HAP-1 (cell line): ENCODE measurements at regions not wholly inside any gene's neighbourhood (a gene's known extent, or its start where the extent isn't known, plus 50 kb on each side); places are given as distances from the start of the nearest gene placed in this dataset.
A peak's percentile ranks its signal among the peaks of the same experiment; 100 is the strongest.

Experiments used
- DNase-seq, 2 experiments: peaks; one replicate each; pipeline ENCODE4 v3.0.0-alpha.2; 2016 to 2020; ENCODE audit warnings: low spot score in 2 of 2
- H3K27me3 ChIP-seq: fragments of 250-450 bp; sonication (Bioruptor Pico); 2 replicates; pipeline ENCODE4 v1.5.1; 2020; ENCODE audit warnings: low read depth, mild to moderate bottlenecking, moderate library complexity
- H3K36me3 ChIP-seq: fragments of 250-450 bp; sonication (Bioruptor Pico); replicated peaks from 2 replicates; pipeline ENCODE4 v1.5.1; 2020; ENCODE audit warnings: mild to moderate bottlenecking
- H3K4me1 ChIP-seq: fragments of 250-450 bp; sonication (Bioruptor Pico); 2 replicates; pipeline ENCODE4 v1.5.1; 2020; ENCODE audit warnings: mild to moderate bottlenecking
- H3K4me3 ChIP-seq: fragments of 250-450 bp; sonication (Bioruptor Pico); 2 replicates; pipeline ENCODE4 v1.5.1; 2020; ENCODE audit warnings: mild to moderate bottlenecking, moderate library complexity
- H3K9me3 ChIP-seq: fragments of 250-450 bp; sonication (Bioruptor Pico); 2 replicates; pipeline ENCODE4 v1.5.1; 2020; ENCODE audit warnings: mild to moderate bottlenecking, moderate library complexity
- in situ Hi-C: fragments of 300-500 bp; cut with MboI; formaldehyde crosslinking; loops from 3 replicates; pipeline ENCODE4 v1.14.3; 2020; ENCODE audit warnings: low sequenced_read_pairs, inconsistent platforms, mixed read lengths

DNA sequence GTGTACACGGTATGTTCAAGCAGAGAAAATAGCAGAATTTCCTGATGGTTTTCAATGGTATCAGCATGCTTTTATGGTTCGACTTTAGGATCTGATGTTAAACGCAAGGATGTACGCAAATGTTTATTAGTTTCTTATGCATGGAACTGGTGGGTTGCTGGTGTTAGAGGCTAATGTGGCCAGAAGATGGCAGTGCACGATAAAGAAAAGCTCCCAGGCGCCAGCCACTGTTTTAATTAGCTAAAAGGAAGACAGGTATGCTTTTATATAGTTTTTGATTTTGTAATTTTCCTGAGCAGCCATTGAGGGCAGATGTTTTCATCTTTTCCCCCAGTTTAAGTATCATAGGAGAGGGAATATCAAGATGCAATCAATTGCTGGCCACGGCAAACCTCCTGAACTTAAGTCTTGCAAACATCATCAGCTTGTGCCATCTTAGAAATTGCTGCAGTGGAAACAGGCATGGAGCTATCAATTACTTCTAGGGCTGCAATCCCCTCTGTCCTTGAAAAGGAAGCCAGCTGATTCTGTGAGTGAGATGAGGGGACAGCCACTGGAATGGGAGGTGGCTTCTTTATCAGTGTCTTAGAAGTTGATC is 648.5 kb upstream of the RBFOX1 start:
- Histone ChIP-seq H3K4me3 (no peak overlapping the region), H3K36me3 (no peaks in the 10 kb centered on the region), H3K9me3 (0 out of 2 replicates have a peak, but pooled peaks cover 2% of the 10 kb centered on the region), H3K4me1 (no peaks in the 10 kb centered on the region), H3K27me3 (no peaks in the 10 kb centered on the region)
- DNase-seq = peak in 1 of 2 experiments; percentile 10
- in situ Hi-C loops = no loop called here

DNA sequence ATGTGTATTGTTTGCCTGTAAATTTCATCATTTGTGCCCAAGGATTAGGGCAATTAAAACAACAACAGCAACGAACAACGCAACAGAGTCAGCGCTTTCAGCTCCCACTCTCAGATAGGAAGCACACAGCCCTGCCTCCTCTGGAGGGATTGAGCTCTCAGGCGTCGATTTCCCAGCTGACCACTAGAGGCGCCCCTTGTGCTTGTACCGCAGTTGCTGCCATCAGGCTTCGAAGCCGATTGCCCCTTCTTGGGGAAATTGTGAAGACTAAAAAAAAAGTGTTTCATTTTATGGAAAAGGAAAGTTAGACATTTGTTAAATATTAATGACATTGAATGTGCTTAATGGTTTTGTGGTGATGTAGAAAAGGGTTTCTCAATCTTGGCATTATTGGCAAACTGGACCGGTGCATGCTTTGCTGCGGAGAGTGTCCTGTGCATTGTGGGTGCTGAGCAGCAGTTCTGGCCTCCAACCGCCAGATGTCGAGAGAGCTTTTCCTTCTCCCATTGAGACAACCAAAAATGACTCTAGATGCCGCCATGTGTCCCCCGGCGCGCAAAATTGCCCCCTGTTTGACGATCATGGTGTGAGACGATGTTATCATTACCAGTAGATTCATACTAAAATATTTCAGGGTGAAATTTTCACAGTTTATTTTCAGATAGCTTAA is 650.4 kb upstream of the RBFOX1 start:
- H3K36me3 ChIP-seq = no peaks in the 10 kb centered on the region
- H3K4me1 ChIP-seq = no peaks in the 10 kb centered on the region
- 0 out of 2 replicates have a peak, but pooled peaks cover 2% of the 10 kb centered on the region for H3K9me3 ChIP-seq
- no peaks in the 10 kb centered on the region for H3K27me3 ChIP-seq
- H3K4me3 ChIP-seq = no peak overlapping the region
- DNase-seq = peak in 1 of 2 experiments; percentile 48
- in situ Hi-C loops = no loop called here

DNA sequence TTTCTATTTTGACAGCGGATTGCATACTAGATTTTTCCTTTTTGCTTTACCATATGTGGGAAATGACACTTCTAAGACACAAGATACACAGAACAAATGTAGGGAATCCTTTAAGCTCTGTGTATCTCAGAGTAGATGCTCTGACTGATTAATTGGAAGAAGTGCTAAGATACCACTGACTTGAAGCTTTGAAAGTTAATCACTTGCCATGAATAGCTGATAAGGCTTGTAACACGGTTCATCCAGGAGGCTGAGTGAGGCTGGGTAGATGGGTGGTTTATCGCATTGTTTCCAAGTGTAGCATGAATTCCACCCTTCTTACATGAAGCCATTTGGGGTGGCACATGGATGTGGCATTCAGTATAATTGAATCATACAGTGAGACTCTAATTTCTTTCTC is 654.1 kb upstream of the RBFOX1 start:
- Histone ChIP-seq H3K9me3 (0 out of 2 replicates have a peak, but pooled peaks cover 2% of the 10 kb centered on the region), H3K36me3 (no peaks in the 10 kb centered on the region), H3K4me1 (no peaks in the 10 kb centered on the region), H3K4me3 (no peak overlapping the region), H3K27me3 (no peaks in the 10 kb centered on the region)
- no peak for DNase-seq
- in situ Hi-C loops = no loop called here

DNA sequence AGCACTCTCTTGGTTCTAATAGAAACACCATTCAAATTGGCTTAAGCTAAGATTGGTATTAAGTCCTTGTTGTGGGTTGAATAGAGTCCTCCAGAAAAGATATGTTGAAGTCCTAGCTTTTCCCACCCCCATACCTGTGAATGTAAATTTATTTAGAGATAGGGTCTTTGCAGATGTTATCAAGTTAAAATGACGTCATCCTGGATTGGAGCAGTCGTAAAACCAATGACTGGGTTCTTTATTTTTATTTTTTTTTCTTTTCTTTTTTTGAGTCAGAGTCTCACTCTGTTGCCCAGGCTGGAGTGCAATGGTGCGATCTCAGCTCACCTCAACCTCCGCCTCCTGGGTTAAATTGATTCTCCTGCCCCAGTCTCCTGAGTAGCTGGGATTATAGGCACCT is 658.6 kb upstream of the RBFOX1 start:
- H3K4me3 ChIP-seq = no peak overlapping the region
- no peak for DNase-seq
- H3K4me1 ChIP-seq = no peaks in the 10 kb centered on the region
- no peaks in the 10 kb centered on the region for H3K27me3 ChIP-seq
- in situ Hi-C loops = no loop called here
- H3K9me3 ChIP-seq = no peaks in the 10 kb centered on the region
- H3K36me3 ChIP-seq = no peaks in the 10 kb centered on the region

DNA sequence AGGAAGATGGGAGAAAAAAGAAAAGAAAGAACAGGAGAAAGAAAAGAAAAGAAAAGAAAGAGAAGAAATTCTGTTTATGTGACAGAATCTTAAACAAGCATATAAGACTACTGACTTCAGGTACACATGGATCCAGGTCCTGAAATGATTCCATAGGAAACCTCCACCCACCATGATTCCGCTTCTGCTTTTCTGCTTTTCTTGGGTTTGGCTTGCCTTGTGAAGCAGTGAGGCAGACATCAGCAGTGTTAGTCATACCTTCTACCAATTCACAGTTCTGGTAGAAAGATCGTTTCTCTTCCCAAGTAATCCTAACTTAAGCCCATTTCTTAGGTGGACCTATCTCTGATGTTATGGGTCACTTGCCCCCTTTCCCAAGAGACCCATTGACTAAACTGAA is 660.1 kb upstream of the RBFOX1 start:
- no peaks in the 10 kb centered on the region for H3K9me3 ChIP-seq
- H3K27me3 ChIP-seq = no peaks in the 10 kb centered on the region
- no peak for DNase-seq
- no peaks in the 10 kb centered on the region for H3K36me3 ChIP-seq
- no peak overlapping the region for H3K4me3 ChIP-seq
- H3K4me1 ChIP-seq = no peaks in the 10 kb centered on the region
- in situ Hi-C loops = no loop called here

DNA sequence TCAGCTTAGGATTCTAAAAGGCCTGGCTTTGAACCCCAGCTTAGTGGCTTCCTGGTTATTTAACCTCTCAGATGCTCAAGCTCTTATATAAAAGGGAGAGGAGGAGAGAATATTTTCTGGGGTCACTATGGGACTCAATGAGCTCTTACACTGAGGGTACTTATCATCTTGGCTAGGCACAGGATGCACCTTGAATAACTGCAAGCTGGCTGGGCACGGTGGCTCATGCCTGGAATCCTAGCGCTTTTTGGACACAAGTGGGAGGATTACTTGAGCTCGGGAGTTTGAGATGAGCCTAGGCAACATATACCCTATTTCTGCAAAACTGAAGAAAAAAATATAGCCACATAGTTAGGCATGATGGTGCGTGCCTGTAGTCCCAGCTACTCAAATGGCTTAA is 665.3 kb upstream of the RBFOX1 start:
- in situ Hi-C loops = no loop called here
- DNase-seq = no peak
- H3K27me3 ChIP-seq = no peaks in the 10 kb centered on the region

DNA sequence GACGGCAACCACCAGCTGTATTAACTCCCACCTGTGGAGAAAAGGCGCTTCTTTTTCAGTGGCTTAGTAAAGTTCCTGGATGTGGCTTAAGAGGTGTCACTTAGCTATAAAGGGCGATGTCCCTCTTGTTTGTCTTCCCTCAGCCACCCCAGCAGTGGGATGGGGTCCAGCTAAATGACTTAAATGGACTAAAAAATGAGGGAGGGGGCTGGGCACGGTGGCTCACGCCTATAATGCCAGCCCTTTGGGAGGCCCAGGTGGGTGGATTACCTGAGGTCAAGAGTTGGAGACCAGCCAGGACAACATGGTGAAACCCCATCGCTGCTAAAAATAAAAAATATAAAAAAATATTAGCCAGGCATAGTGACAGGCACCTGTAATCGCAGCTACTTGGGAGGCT is 667.5 kb upstream of the RBFOX1 start:
- no peaks in the 10 kb centered on the region for H3K4me1 ChIP-seq
- H3K27me3 ChIP-seq = no peaks in the 10 kb centered on the region
- no peak for DNase-seq
- no peak overlapping the region for H3K4me3 ChIP-seq
- in situ Hi-C loops = no loop called here
- no peaks in the 10 kb centered on the region for H3K36me3 ChIP-seq
- no peaks in the 10 kb centered on the region for H3K9me3 ChIP-seq

More for the DNA sequence above, 665.3 kb upstream of the RBFOX1 start:
- H3K4me1 ChIP-seq = no peaks in the 10 kb centered on the region
- no peaks in the 10 kb centered on the region for H3K9me3 ChIP-seq
- H3K36me3 ChIP-seq = no peaks in the 10 kb centered on the region
- no peak overlapping the region for H3K4me3 ChIP-seq

DNA sequence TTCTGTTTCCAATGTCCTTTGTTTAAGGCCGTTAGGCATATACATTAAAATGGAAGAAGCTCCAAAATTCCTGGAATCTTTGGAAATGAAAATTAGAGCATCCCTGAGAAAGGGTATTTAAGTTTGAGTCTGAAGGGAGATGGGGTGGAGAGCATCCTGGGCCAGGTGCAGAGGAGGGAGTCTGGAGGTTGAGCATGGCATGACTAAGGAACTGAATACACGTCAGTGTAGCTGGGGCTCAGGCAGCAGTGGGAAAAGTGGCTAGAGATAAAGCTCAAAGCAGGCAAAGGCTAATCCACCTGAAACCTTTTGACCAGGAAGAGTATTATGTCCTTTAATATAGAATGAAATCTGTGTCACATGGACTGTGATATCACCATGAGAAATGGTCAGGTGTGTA is 669.0 kb upstream of the RBFOX1 start:
- Histone ChIP-seq H3K27me3 (no peaks in the 10 kb centered on the region), H3K4me3 (no peak overlapping the region), H3K36me3 (no peaks in the 10 kb centered on the region), H3K4me1 (no peaks in the 10 kb centered on the region), H3K9me3 (no peaks in the 10 kb centered on the region)
- in situ Hi-C loops = no loop called here
- DNase-seq = no peak

DNA sequence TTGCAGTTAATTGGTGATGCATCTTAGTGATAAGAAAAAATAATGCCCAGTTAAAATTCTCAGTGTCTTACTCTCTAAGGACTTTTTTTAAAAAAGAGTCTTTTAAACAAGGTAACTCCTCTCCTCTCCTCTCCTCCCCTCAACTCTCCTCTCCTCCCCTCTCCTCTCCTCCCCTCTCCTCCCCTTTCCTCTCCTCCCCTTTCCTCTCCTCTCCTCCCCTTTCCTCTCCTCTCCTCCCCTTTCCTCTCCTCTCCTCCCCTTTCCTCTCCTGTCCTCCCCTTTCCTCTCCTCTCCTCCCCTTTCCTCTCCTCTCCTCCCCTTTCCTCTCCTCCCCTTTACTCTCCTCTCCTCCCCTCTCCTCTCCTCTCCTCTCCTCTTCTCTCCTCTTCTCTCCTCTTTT is 675.9 kb upstream of the RBFOX1 start:
- Histone ChIP-seq H3K27me3 (no peaks in the 10 kb centered on the region), H3K36me3 (no peaks in the 10 kb centered on the region), H3K4me1 (no peaks in the 10 kb centered on the region), H3K9me3 (no peaks in the 10 kb centered on the region), H3K4me3 (no peak overlapping the region)
- no peak for DNase-seq
- in situ Hi-C loops = no loop called here

DNA sequence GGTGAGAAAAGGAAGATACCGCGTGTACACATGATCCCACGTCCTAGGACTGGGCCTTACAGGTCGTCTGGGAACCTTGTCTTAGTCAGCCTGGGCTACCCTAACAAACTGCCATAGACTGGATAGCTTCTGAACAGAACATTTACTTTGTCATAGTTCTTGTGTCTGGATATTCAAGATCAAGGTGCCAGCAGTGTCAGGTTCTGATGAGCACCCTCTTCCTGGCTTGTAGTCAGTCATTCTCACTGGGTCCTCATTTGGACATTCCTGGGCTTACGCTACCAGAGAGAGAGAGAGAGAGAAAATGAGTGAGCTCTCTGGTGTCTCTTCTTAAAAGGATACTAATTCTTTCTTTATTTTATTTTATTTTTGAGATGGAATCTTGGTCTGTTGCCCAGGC is 685.8 kb upstream of the RBFOX1 start:
- in situ Hi-C loops = loop anchor here (25.0 kb wide), 1 partner anchor 1410 kb away; no protein-coding TSS in a partner anchor
- no peaks in the 10 kb centered on the region for H3K27me3 ChIP-seq
- no peaks in the 10 kb centered on the region for H3K4me1 ChIP-seq
- no peak overlapping the region for H3K4me3 ChIP-seq
- H3K9me3 ChIP-seq = no peaks in the 10 kb centered on the region
- DNase-seq = no peak
- no peaks in the 10 kb centered on the region for H3K36me3 ChIP-seq

DNA sequence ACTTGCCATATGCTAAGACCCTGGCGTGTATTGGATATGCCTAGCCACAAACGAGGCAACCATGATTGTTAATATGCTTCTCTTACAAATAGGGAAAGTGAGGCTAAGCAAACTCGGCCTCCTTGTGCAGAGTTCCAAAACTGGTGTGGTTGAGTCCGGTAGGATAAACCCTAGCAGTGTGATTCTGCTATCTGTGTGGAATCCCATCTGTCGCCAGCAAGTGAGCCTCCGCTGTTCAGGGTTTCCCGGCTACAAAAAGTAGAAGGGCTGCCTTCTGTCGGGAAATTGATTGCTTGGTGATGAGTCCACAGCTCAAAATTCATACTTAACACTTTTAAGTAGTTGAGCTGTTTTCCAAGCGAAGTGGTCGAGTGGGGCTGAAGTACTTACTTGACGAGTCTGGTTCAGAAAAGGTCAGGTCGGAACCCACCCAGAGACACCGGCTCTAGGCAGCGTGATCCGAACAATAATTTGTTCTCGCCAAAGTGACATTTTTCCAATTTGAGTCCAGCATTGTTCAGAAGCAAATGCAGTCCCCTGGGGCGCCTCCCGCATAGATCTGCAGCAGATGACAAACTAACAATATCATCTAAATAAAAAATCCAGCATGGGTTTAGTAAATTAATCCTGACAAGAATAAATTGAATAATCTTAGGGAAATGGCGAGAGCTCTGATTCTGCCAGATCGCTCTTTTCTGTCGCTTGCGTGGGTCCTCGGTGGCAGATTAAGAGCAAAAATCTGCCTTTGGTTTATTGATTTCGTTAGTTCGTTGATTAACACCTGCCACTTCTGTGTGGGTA is 686.7 kb upstream of the RBFOX1 start:
- no peak for DNase-seq
- Histone ChIP-seq H3K27me3 (no peaks in the 10 kb centered on the region), H3K36me3 (no peaks in the 10 kb centered on the region), H3K9me3 (no peaks in the 10 kb centered on the region), H3K4me1 (no peaks in the 10 kb centered on the region), H3K4me3 (no peak overlapping the region)
- in situ Hi-C loops = loop anchor here (25.0 kb wide), 1 partner anchor 1409 kb away; no protein-coding TSS in a partner anchor

DNA sequence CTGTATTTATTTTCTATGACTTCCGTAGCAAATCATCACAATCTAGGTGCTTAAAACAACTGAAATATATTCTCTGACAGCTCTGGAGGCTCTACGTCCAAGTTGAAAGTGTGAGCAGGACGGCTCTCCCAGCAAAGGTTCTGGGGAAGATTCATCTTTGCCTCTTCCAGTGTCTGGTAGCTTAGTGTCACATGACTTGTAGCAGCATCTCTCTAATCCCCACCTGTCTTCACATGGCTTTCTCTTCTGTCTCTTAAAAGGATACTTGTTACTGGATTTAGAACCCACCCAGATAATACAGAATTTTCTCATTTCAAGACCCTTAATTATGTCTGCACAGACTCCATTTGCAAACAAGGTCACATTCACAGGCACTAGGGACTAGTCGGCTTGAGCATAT is 687.7 kb upstream of the RBFOX1 start:
- in situ Hi-C loops = loop anchor here (25.0 kb wide), 1 partner anchor 1408 kb away; no protein-coding TSS in a partner anchor
- Histone ChIP-seq H3K4me3 (no peak overlapping the region), H3K9me3 (no peaks in the 10 kb centered on the region), H3K27me3 (no peaks in the 10 kb centered on the region), H3K4me1 (no peaks in the 10 kb centered on the region), H3K36me3 (no peaks in the 10 kb centered on the region)
- DNase-seq = no peak

DNA sequence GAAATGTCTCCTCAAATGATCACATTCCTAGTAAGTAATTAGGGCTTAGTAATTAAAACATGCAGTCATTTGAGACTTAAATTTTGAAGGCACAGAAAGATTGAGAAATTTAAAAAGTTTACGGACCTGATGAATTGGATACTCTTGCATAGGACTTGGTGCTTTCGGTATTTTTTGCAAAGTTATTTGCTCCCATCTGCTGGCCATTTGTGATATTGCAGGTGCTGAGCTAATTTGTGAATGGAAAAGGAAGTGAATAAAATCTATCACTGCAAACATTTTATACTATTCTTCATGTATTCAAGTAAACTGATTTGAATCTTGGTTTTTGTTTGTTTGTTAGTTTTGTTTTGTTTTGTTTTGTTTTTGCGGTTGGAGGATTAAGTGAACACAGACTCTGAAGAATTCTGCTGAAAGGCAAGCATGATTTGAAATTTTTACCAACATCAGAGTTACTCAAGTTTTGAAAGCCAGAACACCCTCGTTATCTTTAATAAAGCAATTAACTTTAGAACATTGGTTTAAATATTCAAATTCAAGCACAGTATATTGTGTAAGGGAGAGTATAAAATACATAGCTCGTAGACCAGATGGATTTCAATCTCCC is 689.5 kb upstream of the RBFOX1 start:
- in situ Hi-C loops = loop anchor here (25.0 kb wide), 1 partner anchor 1406 kb away; no protein-coding TSS in a partner anchor
- DNase-seq = peak; percentile 22 to 51

More for the DNA sequence above, 689.5 kb upstream of the RBFOX1 start:
- Histone ChIP-seq H3K4me1 (no peaks in the 10 kb centered on the region), H3K4me3 (no peak overlapping the region), H3K27me3 (no peaks in the 10 kb centered on the region), H3K9me3 (no peaks in the 10 kb centered on the region), H3K36me3 (no peaks in the 10 kb centered on the region)
